ENCODE measurements at regions not wholly inside any gene's neighbourhood (a gene's known extent, or its start where the extent isn't known, plus 50 kb on each side); places are given as distances from the start of the nearest gene placed in this dataset.

DNA sequence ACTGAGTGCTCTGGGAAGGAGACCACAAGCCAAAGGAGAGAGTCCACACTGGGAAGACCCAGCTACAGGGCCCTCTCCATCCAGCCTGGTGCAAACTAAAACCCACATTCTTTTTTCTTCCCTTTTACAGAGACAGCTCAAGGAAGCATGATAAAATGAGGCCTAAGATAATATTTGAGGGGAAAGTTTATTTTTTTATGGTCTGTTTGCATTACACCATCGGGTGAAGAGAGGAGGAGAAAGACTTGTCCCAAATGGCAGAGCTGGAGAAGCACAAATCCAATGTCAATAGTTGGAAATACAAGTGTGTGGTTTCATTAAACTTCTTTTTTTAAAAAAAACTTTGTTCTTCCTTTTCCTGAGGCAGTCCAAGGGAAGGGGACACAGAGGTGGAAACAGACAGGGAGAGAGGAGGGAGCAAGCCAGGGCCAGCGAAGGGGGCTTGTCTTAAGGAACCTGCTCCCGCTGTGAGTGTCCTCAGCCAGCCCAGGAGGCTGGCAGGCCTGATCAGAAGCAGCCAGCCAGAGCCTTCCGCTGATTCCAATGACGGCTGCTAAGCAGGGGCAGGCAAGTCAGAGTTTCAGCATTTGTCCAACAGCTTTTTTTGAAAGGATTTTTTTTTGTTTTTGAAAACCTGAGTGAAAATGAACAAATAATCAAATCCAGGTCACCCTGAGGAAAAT, 203.8 kb upstream of the SIX2 start:
- no peak for DNase-seq (ENCODE audit: low spot score)

DNA sequence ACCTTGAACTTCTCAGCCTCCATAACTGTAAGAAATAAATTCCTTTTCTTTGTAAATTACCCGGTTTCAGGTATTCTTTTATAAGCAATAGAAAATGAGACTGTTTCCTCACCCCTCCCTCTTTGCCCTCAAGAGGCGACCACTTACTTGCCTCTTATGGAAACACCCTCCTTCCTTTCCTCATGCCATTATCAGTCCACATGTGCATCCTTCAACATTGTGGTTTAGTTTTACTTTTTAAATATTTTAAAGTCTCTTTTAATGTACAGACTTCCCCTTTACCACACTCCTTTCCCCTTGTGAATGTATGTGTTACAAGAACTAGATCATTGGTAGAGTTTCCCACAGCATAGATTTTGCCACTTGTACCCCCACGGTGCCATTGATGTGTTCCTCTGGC, 202.4 kb upstream of the SIX2 start:
- no peak for DNase-seq (ENCODE audit: low spot score)

DNA sequence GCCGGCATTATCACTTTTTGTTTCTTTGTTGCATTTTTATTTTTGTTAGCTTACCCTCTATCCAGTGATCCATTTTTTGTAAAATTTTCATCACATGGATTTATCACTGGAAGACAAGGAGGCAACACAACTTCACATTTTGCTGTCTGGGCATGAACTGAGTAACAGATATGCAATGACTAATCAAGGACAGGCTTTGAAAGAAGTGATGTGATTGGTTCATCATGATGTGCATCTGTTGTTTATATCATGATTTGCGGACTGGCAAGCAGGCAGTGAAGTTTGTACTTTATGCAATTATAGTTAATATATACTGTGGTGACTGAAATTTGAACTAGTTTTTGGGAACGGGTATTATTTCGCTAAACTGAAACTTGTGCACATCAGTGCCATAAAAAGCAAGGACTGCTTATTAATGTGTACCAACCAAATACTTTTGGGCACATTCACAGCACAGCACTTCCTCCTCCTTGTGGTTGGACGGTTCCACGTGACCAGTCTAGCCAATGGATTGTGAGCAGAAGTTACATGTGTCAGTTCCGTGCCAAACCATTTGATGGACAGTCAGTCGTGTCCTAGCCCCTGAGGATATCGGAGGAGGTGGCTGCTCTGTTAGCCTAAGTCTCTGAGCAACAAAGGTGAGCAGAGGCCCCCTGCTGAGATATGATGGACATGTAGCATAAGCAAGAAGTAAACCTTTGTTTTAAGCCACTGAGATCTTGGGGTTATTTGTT, 201.4 kb upstream of the SIX2 start:
- DNase-seq (ENCODE audit: low spot score): no peak

DNA sequence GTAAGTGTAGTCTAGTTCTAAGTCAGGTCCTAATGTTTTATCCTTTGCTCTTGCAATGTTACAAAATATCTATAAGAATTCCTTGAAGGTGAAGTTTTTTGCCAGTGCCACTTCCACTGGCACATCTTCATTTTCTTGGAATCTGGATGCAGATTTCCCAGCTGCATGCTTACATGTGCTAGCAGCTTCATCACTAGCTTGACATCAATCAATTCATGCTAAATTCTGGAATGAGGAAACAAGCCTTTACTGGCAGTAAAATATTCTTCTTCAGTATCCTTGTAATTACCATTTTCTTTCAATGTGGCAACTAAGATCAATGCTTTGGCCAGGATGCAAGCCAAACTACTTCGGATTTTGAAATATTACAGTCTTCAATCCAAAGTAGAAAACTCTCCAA, 200.6 kb upstream of the SIX2 start:
- no peak for DNase-seq (ENCODE audit: low spot score)

DNA sequence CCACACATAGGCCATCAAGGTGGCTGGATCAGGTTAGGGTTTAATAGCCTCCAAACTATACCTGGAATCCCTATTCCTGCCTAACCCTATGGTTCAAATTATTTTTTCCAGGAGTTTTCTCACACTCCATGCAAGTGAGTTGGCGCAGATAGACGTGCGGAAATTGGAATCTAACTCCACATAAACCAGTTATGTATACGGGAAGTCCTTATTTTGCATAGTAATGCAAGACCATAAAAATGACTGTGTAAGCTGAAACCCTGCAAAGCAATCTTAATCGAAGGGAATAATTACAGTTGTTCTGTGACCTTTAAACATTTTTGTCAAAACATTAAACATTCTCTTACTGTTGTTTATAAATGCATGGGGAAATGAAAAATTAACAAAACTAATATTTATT, 200.1 kb upstream of the SIX2 start:
- DNase-seq (ENCODE audit: low spot score): no peak

DNA sequence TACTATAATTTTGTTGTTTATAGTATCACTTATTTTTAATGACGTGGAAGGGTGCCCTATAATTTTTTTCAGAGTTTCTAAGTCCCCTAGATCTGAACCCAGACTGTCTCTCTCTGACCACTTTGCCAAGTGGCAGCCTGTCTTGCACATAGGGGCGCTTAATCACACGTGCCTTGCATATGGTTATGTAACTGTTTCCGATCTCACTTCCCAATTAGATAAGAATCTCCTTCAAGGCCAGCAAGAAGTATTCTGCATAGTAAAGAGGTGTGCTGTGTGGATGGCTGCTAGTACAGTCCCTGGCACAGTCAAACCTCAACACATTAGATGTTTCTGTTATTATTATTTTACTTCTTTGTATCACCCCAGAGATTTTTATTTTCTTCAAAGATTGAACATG, 197.8 kb upstream of the SIX2 start:
- DNase-seq (ENCODE audit: low spot score): no peak

DNA sequence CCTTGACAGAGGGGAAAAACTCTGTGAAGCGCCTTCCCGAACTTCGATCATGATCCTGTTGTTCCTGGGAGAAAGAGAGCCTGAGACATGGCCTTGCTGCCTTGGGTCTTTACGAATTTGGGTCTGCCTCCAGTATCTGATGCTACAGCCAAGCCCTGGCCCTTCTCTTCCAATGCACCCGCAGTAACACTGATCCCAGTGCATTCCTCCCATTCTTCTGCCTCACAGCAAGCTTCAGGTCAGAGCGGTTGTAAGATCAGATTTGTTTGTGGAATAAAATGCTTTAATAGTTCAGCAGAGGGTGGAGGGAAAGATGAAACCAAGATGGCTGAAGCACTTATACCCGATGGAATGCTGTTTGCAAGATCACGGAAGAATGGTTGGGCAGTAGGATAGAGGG, 196.7 kb upstream of the SIX2 start:
- no peak for DNase-seq (ENCODE audit: low spot score)

DNA sequence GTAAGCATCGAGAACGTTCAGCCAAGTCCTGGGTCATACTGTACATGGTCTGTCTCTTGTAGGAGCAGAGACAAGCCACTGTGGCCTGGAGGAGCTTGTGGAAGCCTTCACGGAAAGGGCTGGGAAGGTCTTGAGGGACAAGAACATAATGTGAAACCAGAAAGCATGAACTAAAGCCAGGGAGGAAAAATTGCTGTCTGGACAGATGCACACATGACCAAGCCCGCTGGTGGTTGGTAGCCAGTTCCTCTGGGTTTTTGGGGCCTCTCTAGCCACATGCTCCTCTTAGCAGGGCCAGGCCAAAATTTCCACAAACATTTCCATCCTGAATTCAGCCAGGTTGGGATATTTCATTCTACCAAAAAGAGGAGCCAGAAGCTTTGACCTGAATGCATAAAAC, 196.2 kb upstream of the SIX2 start:
- DNase-seq (ENCODE audit: low spot score): no peak

DNA sequence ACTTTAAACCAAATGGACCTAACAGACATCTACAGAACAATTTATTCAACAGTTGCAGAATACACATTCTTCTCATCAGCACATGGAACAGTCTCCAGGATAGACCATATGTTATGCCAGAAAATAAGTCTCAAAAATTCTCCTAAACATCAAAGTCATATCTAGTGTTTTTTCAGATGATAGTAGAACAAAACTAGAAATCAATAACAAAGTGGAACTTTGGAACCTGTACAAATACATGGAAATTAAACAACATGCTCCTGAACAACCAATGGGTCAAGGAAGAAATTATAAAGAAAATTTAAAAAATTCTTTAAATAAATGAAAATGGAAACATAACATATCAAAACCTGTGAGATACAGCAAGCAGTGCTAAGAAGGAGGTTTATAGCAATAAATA, 194.1 kb upstream of the SIX2 start:
- DNase-seq (ENCODE audit: low spot score): no peak

DNA sequence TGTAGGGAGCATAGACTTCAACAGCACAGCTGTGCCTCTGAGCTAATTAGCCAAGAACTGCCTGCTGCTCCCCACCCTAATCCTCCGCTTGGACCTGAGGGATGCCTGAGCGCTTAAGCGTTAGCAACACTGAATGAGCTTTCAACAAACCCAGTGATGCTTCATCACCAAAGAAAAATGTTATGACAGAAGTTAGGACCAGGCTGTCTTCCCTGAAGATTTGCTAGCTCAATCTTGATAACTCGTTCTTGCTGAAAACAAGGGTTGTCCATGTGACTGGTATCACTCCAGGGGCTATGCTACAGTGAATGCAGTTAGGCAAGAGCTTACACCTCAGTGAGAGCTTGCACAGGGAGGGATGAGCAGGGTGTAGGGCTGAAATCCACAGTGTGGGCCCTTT, 190.7 kb upstream of the SIX2 start:
- DNase-seq (ENCODE audit: low spot score): no peak

DNA sequence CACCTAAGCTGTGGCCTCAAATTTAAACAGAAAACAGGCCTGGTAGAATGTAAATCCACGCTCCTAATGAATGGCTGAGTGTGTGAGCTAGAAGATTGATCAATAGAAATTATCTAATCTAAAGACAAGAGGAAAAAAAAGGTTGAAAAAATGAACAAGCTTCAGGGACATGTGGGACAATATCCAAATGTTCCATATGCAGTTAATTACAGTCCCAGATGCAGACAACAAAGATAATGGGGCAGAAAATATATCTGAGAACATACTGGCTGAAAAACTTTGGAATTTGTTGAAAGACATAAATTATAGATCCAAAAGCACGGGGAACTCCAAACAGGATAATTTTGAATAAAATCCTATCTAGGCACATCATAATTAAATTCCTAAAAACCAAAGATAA, 186.7 kb upstream of the SIX2 start:
- no peak for DNase-seq (ENCODE audit: low spot score)

DNA sequence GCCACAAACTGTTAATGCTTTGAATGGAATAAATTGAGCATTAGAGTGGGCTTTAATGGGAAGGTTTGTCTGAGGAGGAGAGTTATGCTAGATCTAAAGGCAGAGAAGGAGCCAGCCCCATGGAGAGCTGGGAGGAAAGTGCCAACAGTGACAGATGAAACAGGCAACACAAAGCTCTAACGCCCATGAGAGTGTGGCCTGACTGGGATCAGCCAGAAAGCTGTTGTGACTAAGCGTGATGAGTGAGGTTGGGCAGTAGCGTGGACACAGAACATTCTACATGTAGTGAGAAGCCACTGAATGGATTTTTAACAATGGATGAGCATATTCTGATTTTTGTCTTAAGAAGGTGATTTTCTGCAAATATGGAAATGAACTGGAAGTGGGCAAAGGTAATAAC, 185.3 kb upstream of the SIX2 start:
- no peak for DNase-seq (ENCODE audit: low spot score)

DNA sequence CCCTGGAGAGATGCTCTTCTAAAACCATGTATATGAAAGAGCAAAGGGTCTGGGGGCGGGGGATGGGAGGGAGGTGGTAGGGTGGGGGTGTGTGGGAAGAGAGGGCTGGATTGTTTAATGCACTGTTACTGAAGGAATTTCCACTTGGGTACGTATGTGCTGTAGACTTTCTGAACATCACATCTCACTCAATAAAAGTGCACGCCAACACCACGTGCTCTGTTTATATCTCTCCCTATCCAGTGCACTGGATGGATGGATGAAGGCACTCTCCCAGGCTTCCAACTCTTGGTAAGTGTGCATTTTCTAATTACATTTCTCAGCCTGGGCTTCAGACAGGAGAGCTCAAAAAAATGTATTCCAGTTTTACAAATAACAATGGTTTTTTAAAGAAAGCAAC, 184.3 kb upstream of the SIX2 start:
- no peak for DNase-seq (ENCODE audit: low spot score)

DNA sequence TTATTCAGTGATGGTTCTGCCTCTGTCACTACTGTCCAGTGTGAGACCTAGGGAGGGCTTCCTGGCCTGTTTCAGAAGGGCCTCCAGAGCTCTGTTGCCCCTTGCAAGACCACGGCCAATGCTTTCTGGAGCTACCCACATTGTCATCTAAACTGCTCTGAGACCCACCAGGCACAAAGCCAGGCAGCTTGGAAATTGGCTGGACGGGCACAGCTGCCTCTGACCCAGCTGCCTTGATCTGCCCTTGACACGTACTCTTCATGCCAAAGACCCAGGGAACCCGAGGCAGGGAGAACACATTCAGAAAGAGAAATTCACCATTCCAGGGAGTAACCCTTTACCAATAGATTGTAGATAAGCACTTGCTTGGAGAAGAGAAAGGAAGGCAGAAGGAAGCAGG, 183.7 kb upstream of the SIX2 start:
- DNase-seq (ENCODE audit: low spot score): no peak

DNA sequence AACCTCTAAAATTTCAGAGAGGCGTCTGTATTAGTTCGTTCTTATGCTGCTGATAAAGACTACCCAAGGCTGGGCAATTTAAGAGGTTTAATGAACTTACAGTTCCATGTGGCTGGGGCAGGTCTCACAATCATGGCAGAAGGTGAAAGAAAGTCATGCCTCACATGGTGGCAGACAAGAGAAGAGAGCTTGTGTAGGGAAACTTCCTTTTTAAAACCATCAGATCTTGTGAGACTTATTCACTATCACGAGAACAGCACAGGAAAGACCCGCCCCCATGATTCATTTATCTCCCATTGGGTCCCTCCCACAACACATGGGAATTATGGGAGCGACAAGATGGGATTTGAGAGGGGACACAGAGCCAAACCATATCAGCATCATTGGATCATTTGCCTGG, 183.2 kb upstream of the SIX2 start:
- DNase-seq (ENCODE audit: low spot score): no peak

DNA sequence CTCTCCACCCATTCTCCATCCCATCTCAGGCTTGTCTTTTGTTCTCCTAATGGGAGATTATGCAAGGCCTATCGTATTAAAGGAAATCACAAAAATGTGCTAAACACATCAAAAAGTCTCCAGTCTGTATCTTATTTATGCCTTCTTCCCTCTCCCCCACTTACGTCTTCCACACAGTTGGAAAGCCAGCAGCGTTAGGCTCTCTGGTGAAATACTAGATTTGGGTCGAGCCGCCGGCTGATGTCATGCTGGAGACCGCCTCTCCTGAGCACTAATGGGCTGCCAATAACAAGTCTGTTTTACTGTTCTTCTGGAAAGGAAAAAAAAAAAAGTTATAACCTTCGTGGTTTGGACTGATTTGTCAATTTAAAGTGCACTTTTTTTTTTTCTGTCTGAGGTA, 182.7 kb upstream of the SIX2 start:
- DNase-seq (ENCODE audit: low spot score): no peak

DNA sequence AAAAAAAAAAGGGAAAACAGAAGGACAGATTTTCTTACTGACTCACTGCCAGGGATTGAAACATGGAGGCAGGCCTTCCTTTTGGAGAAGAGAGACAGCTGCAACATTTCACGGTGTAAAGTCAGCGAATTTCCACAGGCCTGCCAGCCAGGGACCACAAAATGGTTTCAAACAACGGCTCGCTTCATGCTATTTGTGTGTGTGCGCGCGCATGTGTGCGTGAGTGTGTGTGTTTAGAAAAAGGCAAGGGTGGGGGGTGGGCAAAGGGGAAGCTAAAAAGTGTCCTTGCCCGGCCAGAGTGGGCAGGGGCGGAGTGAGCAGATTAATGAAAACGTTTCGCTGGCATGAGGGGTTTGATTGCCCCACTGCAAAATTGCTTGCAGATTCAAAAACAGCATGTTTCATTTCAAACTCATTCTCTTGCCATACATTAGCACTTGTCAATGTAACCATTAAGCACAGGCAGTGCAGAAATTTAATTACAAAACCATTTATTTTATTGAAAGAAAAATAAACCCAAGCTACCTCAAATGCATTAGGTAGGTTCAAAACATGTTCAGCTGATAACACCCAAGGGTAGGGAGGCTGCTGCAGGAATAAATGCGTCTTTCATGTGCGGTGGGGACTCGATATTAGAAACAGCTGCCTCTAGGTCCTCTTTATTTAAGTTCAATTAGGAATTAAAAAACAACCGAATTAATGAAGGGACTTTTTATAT, 182.1 kb upstream of the SIX2 start:
- DNase-seq (ENCODE audit: low spot score): no peak

DNA sequence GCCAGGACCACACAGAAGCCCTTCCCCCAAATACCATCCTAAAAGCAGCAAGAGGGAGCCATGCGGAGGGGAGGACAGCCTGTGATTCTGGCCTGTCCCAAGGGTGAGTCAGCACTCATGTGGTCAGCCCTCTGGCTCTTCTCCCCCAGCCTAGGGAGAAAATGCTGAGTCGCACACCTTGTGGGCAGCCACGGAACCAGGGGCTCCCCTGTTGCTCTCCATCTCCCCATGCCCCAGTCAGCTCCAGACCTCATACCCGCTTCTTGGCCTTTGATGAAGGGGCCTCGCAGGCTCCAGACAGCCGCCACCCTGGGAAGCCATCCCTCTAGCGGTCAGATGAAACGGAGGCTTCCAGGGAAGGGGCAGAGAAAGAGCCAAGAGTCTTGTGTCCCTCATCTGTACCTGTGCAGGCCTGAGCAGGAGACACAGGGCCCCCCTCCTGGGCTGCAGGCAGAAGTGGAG, 181.3 kb upstream of the SIX2 start:
- DNase-seq (ENCODE audit: low spot score): no peak

DNA sequence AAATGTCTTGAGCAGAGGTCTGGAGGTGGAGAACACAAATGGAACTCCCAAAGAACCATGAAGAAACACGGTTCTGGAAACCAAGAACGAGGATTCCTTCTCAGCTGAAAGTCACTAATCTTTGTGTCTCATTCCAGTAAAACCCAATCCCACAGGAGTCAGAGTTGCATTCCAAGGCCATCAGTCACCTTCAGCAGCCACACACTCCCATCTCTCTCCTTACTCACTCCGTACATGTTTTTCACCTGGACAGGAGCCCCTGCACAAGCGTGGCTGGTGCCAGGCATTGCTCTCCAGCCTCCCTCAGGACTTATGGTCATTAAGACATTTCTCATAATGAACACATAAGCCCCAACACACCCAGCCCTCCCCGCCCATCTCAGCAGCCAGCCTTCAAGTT, 175.4 kb upstream of the SIX2 start:
- DNase-seq (ENCODE audit: low spot score): no peak

DNA sequence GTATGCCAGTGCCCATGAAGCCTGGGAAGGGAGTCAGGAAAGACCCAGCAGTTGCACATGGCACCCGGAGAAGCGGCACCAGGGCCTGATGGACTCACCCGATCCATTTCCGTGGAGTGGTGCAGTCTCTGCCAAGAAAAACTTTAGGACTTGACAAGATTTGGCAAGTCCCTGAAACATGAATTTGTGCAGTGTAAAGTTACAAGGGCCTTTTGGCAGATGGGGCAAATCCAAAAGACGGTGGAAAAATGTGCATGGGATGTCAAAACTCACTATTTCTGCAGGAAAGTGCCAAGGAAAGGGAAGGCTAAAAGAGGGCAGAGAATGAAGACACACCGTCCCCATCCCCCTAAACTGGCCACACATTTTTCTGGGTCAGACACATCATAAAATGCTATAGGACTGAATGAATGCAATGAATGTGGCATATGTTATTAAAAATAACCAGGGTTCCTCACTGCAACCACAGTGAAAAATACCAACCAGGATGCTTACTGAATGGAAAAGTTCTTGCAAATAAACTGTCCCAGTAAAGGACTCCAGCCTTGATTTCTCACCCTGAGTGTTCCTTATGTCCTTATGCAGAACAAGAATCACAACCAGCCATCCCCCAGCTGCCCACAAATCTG, 173.5 kb upstream of the SIX2 start:
- DNase-seq (ENCODE audit: low spot score): no peak

DNA sequence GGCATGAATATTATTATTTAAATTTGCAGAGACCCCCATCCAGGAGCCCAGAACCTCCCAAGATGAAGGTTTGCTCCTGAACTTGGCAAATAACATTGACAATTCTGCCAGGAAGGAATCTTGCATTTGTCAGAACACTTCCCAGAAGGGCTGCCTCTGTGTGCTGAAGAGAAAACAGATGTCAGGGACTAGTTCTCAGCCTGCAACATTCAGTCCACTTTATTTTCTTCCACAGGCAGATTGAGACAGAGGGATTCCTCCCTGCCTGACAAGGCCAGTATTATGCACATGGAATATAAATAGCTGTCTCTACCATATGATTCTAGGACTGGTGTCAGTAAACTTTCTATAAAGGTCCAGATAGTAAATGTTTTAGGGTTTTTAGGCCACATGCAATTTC, 171.5 kb upstream of the SIX2 start:
- no peak for DNase-seq (ENCODE audit: low spot score)

DNA sequence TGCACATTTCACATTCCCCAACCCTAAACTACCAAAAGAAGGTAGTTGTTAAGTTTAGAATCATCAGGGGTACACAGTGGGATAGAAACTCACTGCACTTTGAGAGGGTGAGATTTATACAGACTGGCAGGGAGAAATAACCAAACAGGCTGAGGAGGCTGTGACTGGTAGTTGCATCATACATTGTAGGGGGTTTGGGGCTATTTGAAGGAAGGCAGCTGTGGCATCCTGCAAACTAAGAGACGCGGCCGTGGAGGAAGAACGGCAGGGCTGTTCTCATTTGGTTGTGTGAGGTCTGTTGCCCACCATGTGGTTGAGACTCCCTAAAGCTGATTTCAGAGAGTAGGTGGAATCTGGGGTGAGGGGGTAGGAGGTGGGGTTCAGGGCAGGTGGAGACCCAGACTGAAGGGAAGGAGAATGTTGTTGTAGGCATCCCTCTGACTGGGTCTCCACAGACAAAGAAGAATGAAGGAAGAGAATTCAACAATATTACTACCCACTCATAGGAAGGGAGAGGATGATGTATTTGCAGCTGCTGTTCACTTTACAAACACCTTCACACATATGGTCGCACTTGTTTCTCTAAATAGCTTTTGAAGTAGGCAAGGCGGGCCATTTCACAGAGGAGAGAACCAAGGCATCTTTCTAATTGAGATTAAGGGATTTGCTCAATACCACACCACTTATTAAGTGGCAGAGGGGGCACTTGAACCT, 170.9 kb upstream of the SIX2 start:
- no peak for DNase-seq (ENCODE audit: low spot score)
